ENCODE measurements at regions not wholly inside any gene's neighbourhood (a gene's known extent, or its start where the extent isn't known, plus 50 kb on each side); places are given as distances from the start of the nearest gene placed in this dataset.

- H3K4me3 ChIP-seq (ENCODE audit: control insufficient read depth, low read depth, low read length): no peak overlapping the region
- DNase-seq (ENCODE audit: low read depth): no peak
- TF ChIP-seq CTCF (IDR thresholded peaks at IDR 0.05; ENCODE audit: control insufficient read depth, insufficient read depth, low read depth, low read length, missing control alignments): no peak
These were observed 170.6 kb upstream of the PKDCC start for GRCh38 chr2:41877114-41877678.

- no peak for DNase-seq (ENCODE audit: low read depth)
- no peak overlapping the region for H3K4me3 ChIP-seq (ENCODE audit: control insufficient read depth, low read depth, low read length)
- no peak for TF ChIP-seq CTCF (IDR thresholded peaks at IDR 0.05; ENCODE audit: control insufficient read depth, insufficient read depth, low read depth, low read length, missing control alignments)
These were observed 169.8 kb upstream of the PKDCC start for GRCh38 chr2:41878056-41878455.

GRCh38 chr2:41878716-41879234 is 169.0 kb upstream of the PKDCC start:
- no peak for DNase-seq (ENCODE audit: low read depth)
- no peak for TF ChIP-seq CTCF (IDR thresholded peaks at IDR 0.05; ENCODE audit: control insufficient read depth, insufficient read depth, low read depth, low read length, missing control alignments)
- no peak overlapping the region for H3K4me3 ChIP-seq (ENCODE audit: control insufficient read depth, low read depth, low read length)

- no peak for DNase-seq (ENCODE audit: low read depth)
- no peak overlapping the region for H3K4me3 ChIP-seq (ENCODE audit: control insufficient read depth, low read depth, low read length)
- TF ChIP-seq CTCF (IDR thresholded peaks at IDR 0.05; ENCODE audit: control insufficient read depth, insufficient read depth, low read depth, low read length, missing control alignments): no peak
These were observed 168.4 kb upstream of the PKDCC start for GRCh38 chr2:41879235-41879916.

GRCh38 chr2:41880561-41881243 is 167.1 kb upstream of the PKDCC start:
- no peak for DNase-seq (ENCODE audit: low read depth)

GRCh38 chr2:41881249-41881648 is 166.6 kb upstream of the PKDCC start:
- TF ChIP-seq CTCF (IDR thresholded peaks at IDR 0.05; ENCODE audit: control insufficient read depth, insufficient read depth, low read depth, low read length, missing control alignments): no peak
- DNase-seq (ENCODE audit: low read depth): no peak

More at GRCh38 chr2:41880561-41881243, 167.1 kb upstream of the PKDCC start:
- no peak overlapping the region for H3K4me3 ChIP-seq (ENCODE audit: control insufficient read depth, low read depth, low read length)
- TF ChIP-seq CTCF (IDR thresholded peaks at IDR 0.05; ENCODE audit: control insufficient read depth, insufficient read depth, low read depth, low read length, missing control alignments): no peak

More at GRCh38 chr2:41881249-41881648, 166.6 kb upstream of the PKDCC start:
- H3K4me3 ChIP-seq (ENCODE audit: control insufficient read depth, low read depth, low read length): no peak overlapping the region
